H1 (cell line): ENCODE measurements at regions not wholly inside any gene's neighbourhood (a gene's known extent, or its start where the extent isn't known, plus 50 kb on each side); places are given as distances from the start of the nearest gene placed in this dataset.

Experiments
- CTCF ChIA-PET: fragments of 300-600 bp; sonication (Branson Sonifier 250); formaldehyde crosslinking; loops from one replicate; lab custom pipeline; 2021; ENCODE audit not compliant: partially characterized antibody; lab: Charles Lee
- POLR2A ChIA-PET: fragments of 300-600 bp; sonication (Branson Sonifier 250); formaldehyde crosslinking; loops from one replicate; lab custom pipeline; 2021; ENCODE audit warnings: inconsistent platforms; ENCODE audit not compliant: partially characterized antibody; lab: Charles Lee
- DNase-seq, 2 experiments: peaks; one replicate each; pipeline versions ENCODE4 v3.0.0 to v3.0.0-alpha.2; 2010 to 2022; ENCODE audit warnings: low spot score in 2 of 2, low read depth in 1 of 2, mixed read lengths in 1 of 2
- FAIRE-seq: peaks from 2 replicates; lab custom pipeline; 2011; peaks lifted over from hg19 to GRCh38; lab: Jason Lieb, UNC
- H2AFZ ChIP-seq: 2 replicates; pipeline ENCODE4 v1.8.1; 2012; ENCODE audit warnings: low read length, inconsistent platforms
- H2AK5ac ChIP-seq: 2 replicates; pipeline ENCODE4 v1.6.1; 2013; ENCODE audit warnings: low read depth, low read length
- H2BK120ac ChIP-seq: replicated peaks from 2 replicates; pipeline ENCODE3; 2013; ENCODE audit warnings: low read depth, low read length, inconsistent platforms
- H2BK12ac ChIP-seq: 2 replicates; pipeline ENCODE4 v1.6.1; 2013; ENCODE audit warnings: low read depth, low read length
- H2BK15ac ChIP-seq: 2 replicates; pipeline ENCODE4 v1.6.1; 2013; ENCODE audit warnings: low read length
- H2BK20ac ChIP-seq: 2 replicates; pipeline ENCODE4 v1.6.1; 2013; ENCODE audit warnings: low read length
- H2BK5ac ChIP-seq: 2 replicates; pipeline ENCODE4 v1.6.1; 2013; ENCODE audit warnings: low read depth, low read length
- H3K14ac ChIP-seq: 2 replicates; pipeline ENCODE4 v1.6.1; 2013; ENCODE audit warnings: inconsistent platforms; ENCODE audit not compliant: insufficient read length
- H3K18ac ChIP-seq: 2 replicates; pipeline ENCODE4 v1.6.1; 2013; ENCODE audit warnings: low read length; ENCODE audit errors: extremely low read depth
- H3K23ac ChIP-seq: 2 replicates; pipeline ENCODE4 v1.6.1; 2013; ENCODE audit warnings: inconsistent platforms; ENCODE audit not compliant: insufficient read length
- H3K23me2 ChIP-seq: 2 replicates; pipeline ENCODE4 v1.6.1; 2013; ENCODE audit warnings: low read depth, low read length
- H3K27ac ChIP-seq: 2 replicates; pipeline ENCODE4 v1.6.1; 2011; ENCODE audit warnings: low read depth, low read length, inconsistent platforms
- H3K27me3 ChIP-seq, 4 experiments: replicated peaks in 1 of 4; 1 replicate in 1 of 4; 2 replicates in 3 of 4; pipeline versions ENCODE4 v1.6.1 to v1.8.1; 2011 to 2013; ENCODE audit warnings: low read length in 3 of 4, mild to moderate bottlenecking in 3 of 4, inconsistent platforms in 2 of 4, mixed read lengths in 2 of 4, moderate library complexity in 1 of 4; ENCODE audit not compliant: control insufficient read depth in 3 of 4, insufficient read depth in 3 of 4; ENCODE audit errors: extremely low read depth in 1 of 4
- H3K36me3 ChIP-seq, 4 experiments: 2 replicates each; pipeline versions ENCODE4 v1.6.1 to v1.8.1; 2011 to 2013; ENCODE audit warnings: mild to moderate bottlenecking in 4 of 4, low read length in 3 of 4, moderate library complexity in 2 of 4, control low read depth in 1 of 4, inconsistent platforms in 1 of 4; ENCODE audit not compliant: insufficient read depth in 4 of 4, control insufficient read depth in 2 of 4
- H3K4ac ChIP-seq: replicated peaks from 2 replicates; pipeline ENCODE3; 2013; ENCODE audit warnings: low read length, low read depth, mixed read lengths, inconsistent platforms; ENCODE audit not compliant: insufficient read length
- H3K4me1 ChIP-seq, 4 experiments: replicated peaks in 1 of 4; 1 replicate in 1 of 4; 2 replicates in 3 of 4; pipeline versions ENCODE4 v1.6.1 to v1.8.1; 2011 to 2013; ENCODE audit warnings: low read length in 3 of 4, inconsistent platforms in 2 of 4, mixed read lengths in 1 of 4; ENCODE audit not compliant: insufficient read depth in 4 of 4, control insufficient read depth in 3 of 4
- H3K4me2 ChIP-seq, 2 experiments: 2 replicates each; pipeline versions ENCODE4 v1.6.1 to v1.8.1; 2011 to 2013; ENCODE audit warnings: low read depth in 2 of 2, low read length in 2 of 2, control low read depth in 1 of 2, inconsistent platforms in 1 of 2, mild to moderate bottlenecking in 1 of 2; ENCODE audit not compliant: insufficient read depth in 1 of 2
- H3K4me3 ChIP-seq, 4 experiments: fragments of 200-600, 300-600 bp in 1 of 4; sonication (generic), shearing (Covaris generic), sonication (Bioruptor Twin) in 1 of 4; 2 replicates each; pipeline versions ENCODE4 v1.5.1 to v1.8.1; 2011 to 2016; ENCODE audit warnings: low read length in 4 of 4, low read depth in 3 of 4, control low read depth in 2 of 4, inconsistent platforms in 2 of 4, mild to moderate bottlenecking in 2 of 4, mixed read lengths in 1 of 4, moderate library complexity in 1 of 4; ENCODE audit not compliant: insufficient read depth in 2 of 4; ENCODE audit errors: extremely low read depth in 1 of 4
- H3K56ac ChIP-seq: replicated peaks from 2 replicates; pipeline ENCODE3; 2013; ENCODE audit warnings: low read depth, mild to moderate bottlenecking, mixed read lengths, low read length, inconsistent platforms; ENCODE audit not compliant: insufficient read length
- H3K79me1 ChIP-seq: 2 replicates; pipeline ENCODE4 v1.6.1; 2013; ENCODE audit warnings: low read depth, low read length, control low read depth
- H3K79me2 ChIP-seq, 2 experiments: 2 replicates each; pipeline versions ENCODE4 v1.6.1 to v1.8.1; 2012 to 2013; ENCODE audit warnings: low read length in 2 of 2, mild to moderate bottlenecking in 2 of 2, inconsistent platforms in 1 of 2; ENCODE audit not compliant: insufficient read depth in 2 of 2, control insufficient read depth in 1 of 2
- H3K9ac ChIP-seq, 4 experiments: replicated peaks in 1 of 4; 1 replicate in 1 of 4; 2 replicates in 3 of 4; pipeline versions ENCODE4 v1.6.1 to v1.8.1; 2011 to 2013; ENCODE audit warnings: low read depth in 3 of 4, low read length in 3 of 4, control low read depth in 2 of 4, mild to moderate bottlenecking in 2 of 4, moderate library complexity in 2 of 4, inconsistent platforms in 1 of 4; ENCODE audit errors: extremely low read depth in 1 of 4
- H3K9me3 ChIP-seq, 2 experiments: 2 replicates each; pipeline versions ENCODE4 v1.6.1 to v1.8.1; 2012 to 2013; ENCODE audit warnings: mild to moderate bottlenecking in 2 of 2, moderate library complexity in 2 of 2, control low read depth in 1 of 2, inconsistent platforms in 1 of 2, low read depth in 1 of 2, low read length in 1 of 2, mixed read lengths in 1 of 2; ENCODE audit not compliant: insufficient read depth in 2 of 2
- H4K20me1 ChIP-seq, 2 experiments: replicated peaks in 1 of 2; 2 replicates each; pipeline versions ENCODE3 to v1.8.1; 2011 to 2013; ENCODE audit warnings: inconsistent platforms in 2 of 2, low read length in 2 of 2, mild to moderate bottlenecking in 1 of 2; ENCODE audit not compliant: insufficient read depth in 2 of 2, control insufficient read depth in 1 of 2
- H4K5ac ChIP-seq: 2 replicates; pipeline ENCODE4 v1.6.1; 2013; ENCODE audit warnings: low read length, low read depth, mixed read lengths, inconsistent platforms; ENCODE audit not compliant: insufficient read length
- H4K8ac ChIP-seq: 2 replicates; pipeline ENCODE4 v1.8.0; 2013; ENCODE audit warnings: mild to moderate bottlenecking, moderate library complexity, low read length, inconsistent platforms; ENCODE audit not compliant: insufficient read depth; ENCODE audit errors: extremely low read depth
- H4K91ac ChIP-seq: replicated peaks from 2 replicates; pipeline ENCODE3; 2013; ENCODE audit warnings: low read length, mixed read lengths, inconsistent platforms; ENCODE audit not compliant: insufficient read length
- CEBPB ChIP-seq: IDR thresholded peaks from 2 replicates; pipeline ENCODE4 v1.6.1; 2012; ENCODE audit warnings: low read depth, low read length
- CTBP2 ChIP-seq: IDR thresholded peaks from 2 replicates; pipeline ENCODE4 v1.7.0; 2011; ENCODE audit warnings: borderline replicate concordance, mild to moderate bottlenecking, moderate library complexity, mixed read lengths, low read length; ENCODE audit not compliant: insufficient read depth, insufficient read length
- CTCF ChIP-seq, 3 experiments: IDR thresholded peaks; 1 replicate in 2 of 3; 2 replicates in 1 of 3; pipeline versions ENCODE4 v1.5.1 to v1.6.1; 2011; ENCODE audit warnings: low read length in 3 of 3, mild to moderate bottlenecking in 3 of 3, inconsistent platforms in 2 of 3, low read depth in 1 of 3, moderate library complexity in 1 of 3; ENCODE audit not compliant: insufficient read depth in 1 of 3; ENCODE audit errors: control extremely low read depth in 1 of 3
- EP300 ChIP-seq, 2 experiments: IDR thresholded peaks; 1 replicate in 1 of 2; 2 replicates in 1 of 2; pipeline ENCODE4 v1.6.1; 2011 to 2012; ENCODE audit warnings: low read depth in 2 of 2, low read length in 2 of 2, mild to moderate bottlenecking in 2 of 2, borderline replicate concordance in 1 of 2, inconsistent platforms in 1 of 2, moderate library complexity in 1 of 2
- GTF2F1 ChIP-seq: IDR thresholded peaks from 2 replicates; pipeline ENCODE4 v1.6.1; 2012; ENCODE audit warnings: low read depth, low read length, improper control_type of control experiment, borderline replicate concordance
- HDAC2 ChIP-seq, 2 experiments: fragments of 300-600 bp in 1 of 2; sonication (generic) in 1 of 2; IDR thresholded peaks; 2 replicates each; pipeline ENCODE4 v1.6.1; 2011 to 2012; ENCODE audit warnings: low read depth in 2 of 2, low read length in 2 of 2, mild to moderate bottlenecking in 2 of 2, moderate library complexity in 2 of 2, borderline replicate concordance in 1 of 2, inconsistent platforms in 1 of 2
- MAX ChIP-seq: IDR thresholded peaks from 2 replicates; pipeline ENCODE4 v1.6.1; 2012; ENCODE audit warnings: inconsistent platforms
- SP1 ChIP-seq: IDR thresholded peaks from 2 replicates; pipeline ENCODE4 v1.6.1; 2011; ENCODE audit warnings: low read depth, low read length
- SP4 ChIP-seq: IDR thresholded peaks from 2 replicates; pipeline ENCODE4 v1.6.1; 2012; ENCODE audit warnings: low read length, inconsistent platforms
- TAF1 ChIP-seq: IDR thresholded peaks from 2 replicates; pipeline ENCODE4 v1.6.1; 2011; ENCODE audit warnings: mild to moderate bottlenecking, low read depth, low read length
- ZNF274 ChIP-seq: IDR thresholded peaks from 2 replicates; pipeline ENCODE4 v1.7.0; 2012; ENCODE audit warnings: low read length, borderline replicate concordance; ENCODE audit errors: extremely low read depth
- WGBS, 2 experiments: shearing (Covaris generic) in 1 of 2; methylation state at CpG; one replicate each; pipeline versions ENCODE4 v1.1.6 to v1.1.7; 2013 to 2015; ENCODE audit warnings: low lambda C conversion rate in 2 of 2, mixed read lengths in 2 of 2, inconsistent platforms in 1 of 2, low coverage in 1 of 2, missing lambda C conversion rate in 1 of 2; ENCODE audit not compliant: insufficient replicate concordance in 2 of 2, insufficient coverage in 1 of 2, insufficient read length in 1 of 2; ENCODE audit errors: extremely low coverage in 1 of 2, missing lambda C conversion rate in 1 of 2; 5-methylcytosine and 5-hydroxymethylcytosine counted together

- no peak overlapping the region for H3K18ac ChIP-seq
- ChIA-PET POLR2A (no interaction called here), CTCF (interaction anchor here (1.0 to 1.7 kb wide), 3 partner anchors 22 to 124 kb away, joined by 3 to 6 read pairs (median 4); no protein-coding TSS in a partner anchor)
- H3K9ac ChIP-seq: no peak overlapping the region
- no peak overlapping the region for H4K5ac ChIP-seq
- no peaks in the 10 kb centered on the region; a peak in 1 of 8 replicates for H3K36me3 ChIP-seq
- H3K23me2 ChIP-seq: no peaks in the 10 kb centered on the region
- no peak overlapping the region for H4K91ac ChIP-seq
- H3K27me3 ChIP-seq: no peaks in the 10 kb centered on the region
- DNase-seq (no peak), FAIRE-seq (no peak)
- H3K27ac ChIP-seq: no peak overlapping the region
- no peak overlapping the region for H3K56ac ChIP-seq
- H2BK20ac ChIP-seq: no peak overlapping the region
- H3K4me3 ChIP-seq: no peak overlapping the region
- no peak overlapping the region for H2BK12ac ChIP-seq
- H2BK15ac ChIP-seq: no peak overlapping the region
- H3K79me1 ChIP-seq: no peaks in the 10 kb centered on the region
- H3K79me2 ChIP-seq: no peaks in the 10 kb centered on the region
- H3K9me3 ChIP-seq: peaks cover 4 to 12% of the 10 kb centered on the region in 2 experiments; a peak in 2 of 4 replicates
- no peak overlapping the region for H4K8ac ChIP-seq
- peaks cover 2 to 11% (median 10%) of the 10 kb centered on the region in 4 experiments; a peak in 6 of 7 replicates for H3K4me1 ChIP-seq
- no peak overlapping the region for H3K4ac ChIP-seq
- no peak overlapping the region for H2BK5ac ChIP-seq
- H4K20me1 ChIP-seq: no peaks in the 10 kb centered on the region
- H3K23ac ChIP-seq: no peak overlapping the region
- no peak overlapping the region for H3K4me2 ChIP-seq
- H2AFZ ChIP-seq: no peak overlapping the region
- H2AK5ac ChIP-seq: no peak overlapping the region
- 96% methylated on average over 8 of the region's 8 CpGs; no CpG with 5 or more reads in 1 of the 2 experiments for WGBS, 2 experiments
- H2BK120ac ChIP-seq: no peak overlapping the region
- H3K14ac ChIP-seq: no peak overlapping the region
- TF ChIP-seq HDAC2 (IDR thresholded peaks at IDR 0.05; ENCODE audit: borderline replicate concordance in 1 of 2, low read depth in 2 of 2, low read length in 2 of 2) (no peak), SP4 (no peak), SP1 (no peak), EP300 (IDR thresholded peaks at IDR 0.05; ENCODE audit: borderline replicate concordance in 1 of 2, low read depth in 2 of 2, low read length in 2 of 2) (no peak), TAF1 (no peak), ZNF274 (no peak), CTCF (IDR thresholded peaks at IDR 0.05; ENCODE audit: control extremely low read depth in 1 of 3, insufficient read depth in 1 of 3, low read depth in 1 of 3, low read length in 3 of 3) (no peak), GTF2F1 (no peak), MAX (no peak), CEBPB (no peak), CTBP2 (no peak)
These were observed 85.7 kb upstream of the PRDM11 start for GRCh38 chr11:45060707-45061106.
